ENCODE measurements at regions not wholly inside any gene's neighbourhood (a gene's known extent, or its start where the extent isn't known, plus 50 kb on each side); places are given as distances from the start of the nearest gene placed in this dataset.

DNA sequence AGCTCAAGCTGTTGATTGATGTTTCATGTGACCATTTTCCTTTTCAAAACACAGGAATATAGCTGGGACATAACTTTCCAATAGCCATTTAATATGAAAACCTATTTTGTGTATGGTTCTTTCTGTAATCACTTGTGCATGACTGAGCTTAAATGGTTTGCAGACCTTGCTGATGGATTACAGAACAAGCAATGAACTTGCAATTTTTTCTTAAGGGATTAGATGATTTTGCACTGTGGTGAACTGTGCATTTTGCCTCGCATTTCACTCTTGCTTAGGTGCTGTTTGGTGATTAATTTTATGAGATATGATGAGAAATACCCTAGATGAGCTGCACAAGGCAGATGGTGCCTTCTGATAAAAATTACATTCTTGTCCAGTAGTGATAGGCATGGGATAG is 419.0 kb upstream of the FBXO33 start:
- no peaks in the 10 kb centered on the region for H3K27me3 ChIP-seq (ENCODE audit: insufficient read depth, low read length, poor library complexity)
- H3K18ac ChIP-seq (ENCODE audit: low read length) = no peak overlapping the region
- H3K79me1 ChIP-seq (ENCODE audit: low read length) = no peaks in the 10 kb centered on the region
- H2AK5ac ChIP-seq (ENCODE audit: low read length) = no peak overlapping the region
- no peak overlapping the region for H2BK120ac ChIP-seq (ENCODE audit: low read depth, low read length)
- H3K4me1 ChIP-seq (ENCODE audit: control insufficient read depth, low read depth, low read length) = no peaks in the 10 kb centered on the region
- H3K36me3 ChIP-seq (ENCODE audit: control insufficient read depth, insufficient read depth, low read length) = no peaks in the 10 kb centered on the region
- no peak overlapping the region for H4K8ac ChIP-seq (ENCODE audit: low read depth, low read length)
- no peak overlapping the region for H3K4me2 ChIP-seq (ENCODE audit: low read length)
- H3K79me2 ChIP-seq (ENCODE audit: control insufficient read depth, insufficient read depth, low read length) = no peaks in the 10 kb centered on the region
- H2BK15ac ChIP-seq (replicated peaks; ENCODE audit: low read depth) = no peak overlapping the region
- no peak overlapping the region for H4K5ac ChIP-seq (ENCODE audit: low read length)
- no peak overlapping the region for H3K4me3 ChIP-seq (ENCODE audit: low read length)
- no peak overlapping the region for H3K9ac ChIP-seq (ENCODE audit: low read length)
- no peak overlapping the region for H2BK5ac ChIP-seq (ENCODE audit: low read length)
- no peak overlapping the region for H3K23ac ChIP-seq (ENCODE audit: low read length)
- H3K56ac ChIP-seq (ENCODE audit: low read length) = no peak overlapping the region
- no peak overlapping the region for H3K27ac ChIP-seq (ENCODE audit: low read depth, low read length)
- DNase-seq = no peak
- H3K4ac ChIP-seq (ENCODE audit: low read depth, low read length) = no peak overlapping the region
- no CpG with 5 or more reads among the region's 1 CpG for WGBS (ENCODE audit: extremely low coverage, insufficient coverage, low lambda C conversion rate)

GRCh38 chr14:39847852-39848251 is 415.6 kb upstream of the FBXO33 start:
- Histone ChIP-seq H3K79me1 (ENCODE audit: low read length) (no peaks in the 10 kb centered on the region), H3K4ac (ENCODE audit: low read depth, low read length) (no peak overlapping the region), H3K18ac (ENCODE audit: low read length) (no peak overlapping the region), H4K5ac (ENCODE audit: low read length) (no peak overlapping the region), H3K27me3 (ENCODE audit: insufficient read depth, low read length, poor library complexity) (no peaks in the 10 kb centered on the region), H3K4me1 (ENCODE audit: control insufficient read depth, low read depth, low read length) (no peaks in the 10 kb centered on the region), H3K9ac (ENCODE audit: low read length) (no peak overlapping the region), H3K4me2 (ENCODE audit: low read length) (no peak overlapping the region), H2BK120ac (ENCODE audit: low read depth, low read length) (no peak overlapping the region), H3K27ac (ENCODE audit: low read depth, low read length) (no peak overlapping the region), H2BK15ac (replicated peaks; ENCODE audit: low read depth) (no peak overlapping the region), H3K36me3 (ENCODE audit: control insufficient read depth, insufficient read depth, low read length) (no peaks in the 10 kb centered on the region), H3K4me3 (ENCODE audit: low read length) (no peak overlapping the region), H3K23ac (ENCODE audit: low read length) (no peak overlapping the region), H2AK5ac (ENCODE audit: low read length) (no peak overlapping the region), H4K8ac (ENCODE audit: low read depth, low read length) (no peak overlapping the region), H3K56ac (ENCODE audit: low read length) (no peak overlapping the region), H3K79me2 (ENCODE audit: control insufficient read depth, insufficient read depth, low read length) (no peaks in the 10 kb centered on the region), H2BK5ac (ENCODE audit: low read length) (no peak overlapping the region)
- WGBS (ENCODE audit: extremely low coverage, insufficient coverage, low lambda C conversion rate) = no CpG with 5 or more reads among the region's 5 CpGs
- DNase-seq = no peak

DNA sequence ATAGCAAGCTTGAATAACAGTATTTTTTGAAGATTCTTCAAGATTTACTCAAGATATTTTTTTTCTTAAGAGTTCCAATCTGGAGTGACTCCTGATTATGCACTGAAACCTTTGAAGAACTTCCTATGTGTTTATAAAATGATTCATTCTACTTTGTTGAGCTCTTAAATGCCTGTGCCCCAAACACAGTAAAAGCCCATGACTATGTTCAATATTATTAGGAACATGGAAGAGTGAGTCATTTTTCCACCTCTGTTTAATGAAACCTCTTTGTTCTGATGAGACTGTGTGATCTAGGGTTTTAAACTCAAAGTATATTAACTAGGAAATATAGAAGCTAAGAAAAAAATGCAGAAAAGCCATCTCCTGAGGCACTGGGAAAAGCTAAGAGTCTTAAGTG is 415.0 kb upstream of the FBXO33 start:
- Histone ChIP-seq H3K56ac (ENCODE audit: low read length) (no peak overlapping the region), H3K9ac (ENCODE audit: low read length) (no peak overlapping the region), H3K27ac (ENCODE audit: low read depth, low read length) (no peak overlapping the region), H3K79me2 (ENCODE audit: control insufficient read depth, insufficient read depth, low read length) (no peaks in the 10 kb centered on the region), H2BK15ac (replicated peaks; ENCODE audit: low read depth) (no peak overlapping the region), H3K4me2 (ENCODE audit: low read length) (no peak overlapping the region), H3K36me3 (ENCODE audit: control insufficient read depth, insufficient read depth, low read length) (no peaks in the 10 kb centered on the region), H4K5ac (ENCODE audit: low read length) (no peak overlapping the region), H3K79me1 (ENCODE audit: low read length) (no peaks in the 10 kb centered on the region), H3K4ac (ENCODE audit: low read depth, low read length) (no peak overlapping the region), H3K23ac (ENCODE audit: low read length) (no peak overlapping the region), H2BK120ac (ENCODE audit: low read depth, low read length) (no peak overlapping the region), H3K18ac (ENCODE audit: low read length) (no peak overlapping the region), H4K8ac (ENCODE audit: low read depth, low read length) (no peak overlapping the region), H3K4me3 (ENCODE audit: low read length) (no peak overlapping the region), H3K4me1 (ENCODE audit: control insufficient read depth, low read depth, low read length) (no peaks in the 10 kb centered on the region), H2AK5ac (ENCODE audit: low read length) (no peak overlapping the region), H2BK5ac (ENCODE audit: low read length) (no peak overlapping the region), H3K27me3 (ENCODE audit: insufficient read depth, low read length, poor library complexity) (no peaks in the 10 kb centered on the region)
- DNase-seq = no peak

GRCh38 chr14:39843881-39844280 is 411.6 kb upstream of the FBXO33 start:
- no peak overlapping the region for H2BK5ac ChIP-seq (ENCODE audit: low read length)
- no peak for DNase-seq
- no peak overlapping the region for H3K4me3 ChIP-seq (ENCODE audit: low read length)
- H3K4ac ChIP-seq (ENCODE audit: low read depth, low read length) = no peak overlapping the region
- no peak overlapping the region for H4K8ac ChIP-seq (ENCODE audit: low read depth, low read length)
- H3K36me3 ChIP-seq (ENCODE audit: control insufficient read depth, insufficient read depth, low read length) = no peaks in the 10 kb centered on the region
- no peak overlapping the region for H2BK15ac ChIP-seq (replicated peaks; ENCODE audit: low read depth)
- WGBS (ENCODE audit: extremely low coverage, insufficient coverage, low lambda C conversion rate) = no CpG with 5 or more reads among the region's 5 CpGs
- H3K4me2 ChIP-seq (ENCODE audit: low read length) = no peak overlapping the region
- no peak overlapping the region for H2BK120ac ChIP-seq (ENCODE audit: low read depth, low read length)
- no peak overlapping the region for H3K9ac ChIP-seq (ENCODE audit: low read length)
- no peak overlapping the region for H3K23ac ChIP-seq (ENCODE audit: low read length)
- H3K56ac ChIP-seq (ENCODE audit: low read length) = no peak overlapping the region
- H3K18ac ChIP-seq (ENCODE audit: low read length) = no peak overlapping the region
- no peak overlapping the region for H2AK5ac ChIP-seq (ENCODE audit: low read length)
- no peak overlapping the region for H4K5ac ChIP-seq (ENCODE audit: low read length)
- no peaks in the 10 kb centered on the region for H3K27me3 ChIP-seq (ENCODE audit: insufficient read depth, low read length, poor library complexity)
- H3K4me1 ChIP-seq (ENCODE audit: control insufficient read depth, low read depth, low read length) = no peaks in the 10 kb centered on the region
- no peaks in the 10 kb centered on the region for H3K79me2 ChIP-seq (ENCODE audit: control insufficient read depth, insufficient read depth, low read length)
- no peaks in the 10 kb centered on the region for H3K79me1 ChIP-seq (ENCODE audit: low read length)
- H3K27ac ChIP-seq (ENCODE audit: low read depth, low read length) = no peak overlapping the region

DNA sequence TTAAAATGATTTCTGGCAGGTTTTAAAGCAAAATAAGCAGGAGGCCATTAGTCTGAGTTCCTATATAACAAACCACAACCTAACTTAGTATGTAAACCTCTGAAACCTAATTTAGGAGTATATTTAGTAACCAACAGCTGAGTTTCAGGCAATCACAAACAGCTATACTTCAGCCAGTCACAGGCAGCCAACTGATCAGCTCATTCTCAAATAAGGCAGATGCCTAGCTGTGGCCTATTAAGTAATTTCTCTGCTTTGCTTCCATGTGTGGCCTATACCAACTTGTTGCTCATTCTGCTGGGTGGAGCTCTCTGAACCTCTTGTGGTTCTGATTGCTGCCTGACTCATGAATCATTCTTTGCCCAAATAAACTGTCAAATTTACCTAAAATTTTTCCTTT is 408.9 kb upstream of the FBXO33 start:
- no peaks in the 10 kb centered on the region for H3K36me3 ChIP-seq (ENCODE audit: control insufficient read depth, insufficient read depth, low read length)
- no peak overlapping the region for H3K9ac ChIP-seq (ENCODE audit: low read length)
- H3K27me3 ChIP-seq (ENCODE audit: insufficient read depth, low read length, poor library complexity) = no peaks in the 10 kb centered on the region
- no peaks in the 10 kb centered on the region for H3K79me1 ChIP-seq (ENCODE audit: low read length)
- no peak overlapping the region for H2BK5ac ChIP-seq (ENCODE audit: low read length)
- no peak overlapping the region for H3K4ac ChIP-seq (ENCODE audit: low read depth, low read length)
- no peak overlapping the region for H3K23ac ChIP-seq (ENCODE audit: low read length)
- H4K8ac ChIP-seq (ENCODE audit: low read depth, low read length) = no peak overlapping the region
- H3K79me2 ChIP-seq (ENCODE audit: control insufficient read depth, insufficient read depth, low read length) = no peaks in the 10 kb centered on the region
- H2AK5ac ChIP-seq (ENCODE audit: low read length) = no peak overlapping the region
- no peak overlapping the region for H3K4me3 ChIP-seq (ENCODE audit: low read length)
- no peak overlapping the region for H3K56ac ChIP-seq (ENCODE audit: low read length)
- no peak overlapping the region for H3K27ac ChIP-seq (ENCODE audit: low read depth, low read length)
- no peaks in the 10 kb centered on the region for H3K4me1 ChIP-seq (ENCODE audit: control insufficient read depth, low read depth, low read length)
- H2BK120ac ChIP-seq (ENCODE audit: low read depth, low read length) = no peak overlapping the region
- H4K5ac ChIP-seq (ENCODE audit: low read length) = no peak overlapping the region
- H3K18ac ChIP-seq (ENCODE audit: low read length) = no peak overlapping the region
- no peak for DNase-seq
- H2BK15ac ChIP-seq (replicated peaks; ENCODE audit: low read depth) = no peak overlapping the region
- H3K4me2 ChIP-seq (ENCODE audit: low read length) = no peak overlapping the region

GRCh38 chr14:39827901-39828655 is 395.8 kb upstream of the FBXO33 start:
- Histone ChIP-seq H2BK5ac (ENCODE audit: low read length) (no peak overlapping the region), H3K79me2 (ENCODE audit: control insufficient read depth, insufficient read depth, low read length) (no peaks in the 10 kb centered on the region), H4K5ac (ENCODE audit: low read length) (no peak overlapping the region), H2AK5ac (ENCODE audit: low read length) (no peak overlapping the region), H3K27ac (ENCODE audit: low read depth, low read length) (no peak overlapping the region), H3K79me1 (ENCODE audit: low read length) (no peaks in the 10 kb centered on the region), H3K18ac (ENCODE audit: low read length) (no peak overlapping the region), H3K4me3 (ENCODE audit: low read length) (no peak overlapping the region), H3K27me3 (ENCODE audit: insufficient read depth, low read length, poor library complexity) (no peaks in the 10 kb centered on the region), H3K9ac (ENCODE audit: low read length) (no peak overlapping the region), H3K4me1 (ENCODE audit: control insufficient read depth, low read depth, low read length) (no peaks in the 10 kb centered on the region), H3K23ac (ENCODE audit: low read length) (no peak overlapping the region), H2BK15ac (replicated peaks; ENCODE audit: low read depth) (no peak overlapping the region), H4K8ac (ENCODE audit: low read depth, low read length) (no peak overlapping the region), H3K4ac (ENCODE audit: low read depth, low read length) (no peak overlapping the region), H2BK120ac (ENCODE audit: low read depth, low read length) (no peak overlapping the region), H3K56ac (ENCODE audit: low read length) (no peak overlapping the region), H3K36me3 (ENCODE audit: control insufficient read depth, insufficient read depth, low read length) (no peaks in the 10 kb centered on the region), H3K4me2 (ENCODE audit: low read length) (no peak overlapping the region)
- no peak for DNase-seq
- no CpG with 5 or more reads among the region's 2 CpGs for WGBS (ENCODE audit: extremely low coverage, insufficient coverage, low lambda C conversion rate)

Data from mesendoderm (in vitro differentiated cells).